SW480 (cell line): ENCODE measurements at regions not wholly inside any gene's neighbourhood (a gene's known extent, or its start where the extent isn't known, plus 50 kb on each side); places are given as distances from the start of the nearest gene placed in this dataset.
"Not testable (repeated sequence)": the region's sequence is repeated elsewhere in the genome, so short reads cannot be mapped to it uniquely, and the experiment has no call there.

Experiments used
- DNase-seq: peaks from one replicate; pipeline ENCODE4 v3.0.0-alpha.2; 2016; ENCODE audit warnings: low spot score

DNA sequence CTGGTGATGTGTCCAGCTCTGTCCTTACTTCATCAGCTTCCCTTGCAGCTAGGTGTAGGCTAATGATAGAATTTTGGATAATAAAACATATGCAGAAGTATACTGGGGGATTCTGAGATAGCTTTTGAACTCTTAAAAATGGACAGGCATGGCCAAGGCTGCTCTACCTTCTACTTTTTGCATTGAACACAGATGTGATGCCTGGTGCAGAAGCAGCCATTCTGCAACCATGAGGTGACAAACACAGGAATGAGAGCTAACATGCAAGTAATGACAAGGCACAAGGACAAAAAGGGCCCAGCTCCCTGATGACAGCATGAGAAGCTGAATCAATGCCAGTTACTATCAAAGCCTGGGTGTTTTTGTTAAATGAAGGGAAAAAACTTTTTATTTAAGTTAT is 686.5 kb upstream of the AUTS2 start:
- no peak for DNase-seq

DNA sequence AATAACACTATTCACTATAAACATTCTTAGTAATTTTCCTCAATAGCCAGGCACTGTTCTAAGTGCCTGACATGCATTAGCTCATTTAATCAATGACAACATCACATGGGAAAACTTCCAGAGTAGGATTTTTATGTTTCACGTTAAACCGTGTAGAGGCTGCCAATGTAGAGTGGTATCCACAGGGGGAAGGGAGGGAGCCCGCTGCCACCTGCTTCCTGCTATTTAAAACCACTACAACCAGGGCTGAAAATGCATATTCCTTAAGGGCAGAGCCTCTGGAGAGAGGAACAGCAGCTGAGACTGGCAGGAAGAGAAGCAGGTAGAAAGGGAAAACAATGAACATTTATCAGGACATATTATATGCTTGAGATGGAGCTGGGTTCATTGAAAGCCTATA is 684.3 kb upstream of the AUTS2 start:
- no peak for DNase-seq

DNA sequence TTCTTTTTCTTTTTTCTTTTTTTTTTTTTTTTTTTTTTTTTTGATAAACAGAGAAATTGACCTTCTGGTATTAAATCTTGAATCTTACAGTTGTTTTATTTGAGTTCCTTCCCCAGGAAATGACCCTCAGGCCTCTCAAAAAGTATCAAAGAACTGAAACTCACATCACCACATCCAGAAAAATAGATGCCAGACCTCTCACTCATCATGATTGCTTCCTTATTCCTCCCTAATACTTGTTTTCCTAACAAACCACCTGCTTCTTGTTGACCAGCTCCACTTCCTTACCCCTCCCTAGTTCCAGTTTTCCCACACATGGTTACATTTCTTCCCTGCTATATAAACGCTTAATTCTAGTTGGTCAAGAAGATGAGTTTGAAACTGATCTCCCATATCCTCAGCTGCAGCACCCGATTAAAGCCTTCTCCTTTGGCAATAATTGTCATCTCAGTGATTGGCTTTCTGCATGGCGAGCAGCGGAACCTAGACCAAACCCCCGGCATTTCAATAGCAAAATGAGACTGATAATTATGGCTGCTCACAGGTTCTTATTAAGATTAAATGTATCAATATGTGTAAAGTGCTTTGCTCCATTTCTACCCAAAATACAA is 681.1 kb upstream of the AUTS2 start:
- no peak for DNase-seq

DNA sequence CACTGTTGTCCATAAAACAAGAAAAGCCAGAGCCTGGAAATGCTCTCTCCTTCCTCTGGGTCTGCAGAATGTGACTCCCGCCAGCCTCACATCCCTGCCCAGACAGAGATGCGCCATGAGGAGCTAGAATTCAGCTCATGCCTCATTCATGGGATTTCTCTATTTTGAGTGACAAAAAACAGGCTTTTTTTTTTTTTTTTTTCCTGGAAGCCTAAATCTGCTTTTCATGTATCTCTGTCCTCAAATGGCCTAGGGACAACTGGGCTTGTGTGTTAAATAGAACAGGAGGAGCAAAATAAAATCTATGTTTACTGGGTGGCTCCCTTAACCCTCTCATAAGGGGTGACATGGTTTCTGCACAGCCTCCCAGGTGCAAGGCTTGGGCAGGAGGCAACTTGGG is 679.7 kb upstream of the AUTS2 start:
- no peak for DNase-seq

DNA sequence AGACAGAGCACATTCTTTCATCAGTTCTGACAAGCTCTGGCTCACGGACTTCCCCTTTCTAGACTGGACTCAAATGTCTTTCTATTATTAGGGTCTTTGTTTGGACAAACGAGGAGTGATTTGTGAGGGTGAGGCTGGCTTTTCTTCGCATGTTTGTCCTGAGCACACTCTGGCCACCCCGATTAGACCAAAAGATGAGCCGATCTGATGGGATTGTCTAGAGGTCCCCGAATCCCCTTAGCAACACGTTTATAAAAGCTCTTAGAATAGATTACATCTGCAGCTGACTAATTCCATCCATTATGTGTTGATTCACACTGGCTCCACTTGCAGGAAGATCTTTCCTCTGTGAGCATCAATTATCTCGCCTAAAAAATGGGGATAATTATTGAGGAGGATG is 675.4 kb upstream of the AUTS2 start:
- DNase-seq, result no peak

DNA sequence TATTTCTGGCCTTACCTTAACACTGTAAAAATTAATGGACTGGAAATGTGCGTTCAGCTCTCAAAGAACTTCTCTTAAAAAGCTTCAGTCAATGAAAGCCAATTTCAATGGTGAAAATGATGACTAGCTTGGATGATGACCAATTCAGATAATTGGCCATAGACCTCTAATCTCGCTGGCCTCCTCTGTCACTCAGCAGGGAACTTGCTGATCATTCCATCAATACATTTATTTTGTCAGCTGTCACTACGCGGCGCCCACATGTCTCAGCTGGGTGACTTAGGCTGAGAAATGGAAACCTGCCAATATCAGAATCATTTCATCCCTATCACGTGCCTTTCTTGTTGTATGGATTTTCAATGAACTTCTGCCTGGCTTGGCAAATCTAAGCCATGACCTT is 673.0 kb upstream of the AUTS2 start:
- no peak for DNase-seq

DNA sequence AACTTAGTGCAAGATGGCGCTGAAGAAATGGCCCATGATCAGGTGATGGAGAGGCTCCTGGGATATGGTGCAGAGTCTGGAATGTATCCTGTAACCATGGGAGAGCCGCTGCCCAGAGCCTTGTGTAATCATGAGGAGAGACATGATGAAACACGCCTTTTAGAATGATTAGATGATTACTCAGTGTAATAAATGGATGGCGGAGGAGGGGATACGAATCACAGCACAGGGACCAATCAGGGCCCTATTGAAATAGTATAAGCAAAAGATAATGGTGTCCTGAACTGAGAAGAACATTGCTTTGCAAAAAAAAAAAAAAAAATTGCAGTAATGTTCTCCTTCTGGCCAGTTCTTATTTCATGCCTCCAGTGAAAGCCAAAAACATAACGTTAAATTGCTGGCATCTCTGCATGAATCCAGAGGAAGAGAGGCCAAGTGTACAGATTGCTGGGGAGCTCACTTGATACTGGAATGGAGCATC is 668.5 kb upstream of the AUTS2 start:
- DNase-seq, result peak; percentile 12

DNA sequence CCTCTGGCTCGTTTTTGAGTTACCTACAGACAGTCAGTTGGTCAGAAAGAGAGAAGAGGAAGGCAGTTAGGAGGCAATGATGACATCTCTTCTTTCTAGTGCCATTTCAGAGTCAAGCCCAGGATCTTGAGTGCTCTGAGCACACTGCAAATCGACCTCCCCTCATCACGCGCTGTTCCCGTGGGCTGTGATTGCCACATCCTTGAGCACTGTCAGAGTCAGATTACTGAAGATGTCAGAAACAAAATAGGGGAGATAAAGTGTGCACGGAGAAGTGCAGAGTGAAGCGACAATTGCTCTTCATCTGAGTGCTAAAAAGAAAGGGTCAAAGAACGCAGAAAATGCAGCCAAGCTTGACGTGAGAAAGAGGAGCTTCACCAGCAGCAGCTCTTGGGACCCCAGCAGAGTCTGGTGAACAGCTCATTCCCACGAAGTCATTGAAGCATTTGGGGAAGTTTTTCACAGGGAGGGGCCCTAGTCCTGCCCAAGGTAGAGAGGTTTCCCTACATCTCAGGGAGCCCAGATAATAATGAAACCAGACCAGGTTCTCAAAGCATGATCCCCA is 661.7 kb upstream of the AUTS2 start:
- DNase-seq, result no peak

DNA sequence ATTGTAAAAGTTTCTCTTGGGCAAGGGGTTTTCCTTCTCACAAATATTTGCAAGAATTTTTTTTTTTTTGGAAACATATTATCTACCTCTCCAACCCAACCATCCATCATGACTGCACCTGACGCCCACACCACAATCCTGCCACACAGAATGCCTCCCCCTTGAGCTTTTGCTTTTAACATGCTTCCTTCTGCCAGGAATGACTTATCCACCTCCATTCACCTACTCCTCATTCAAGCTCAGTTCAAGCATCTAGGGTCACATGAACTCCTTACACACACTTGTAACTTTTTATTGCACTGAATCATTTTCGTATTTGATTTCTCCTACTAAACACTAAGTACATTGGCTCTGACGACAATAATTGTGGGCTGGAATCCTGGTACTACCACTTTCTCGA is 660.1 kb upstream of the AUTS2 start:
- no peak for DNase-seq

DNA sequence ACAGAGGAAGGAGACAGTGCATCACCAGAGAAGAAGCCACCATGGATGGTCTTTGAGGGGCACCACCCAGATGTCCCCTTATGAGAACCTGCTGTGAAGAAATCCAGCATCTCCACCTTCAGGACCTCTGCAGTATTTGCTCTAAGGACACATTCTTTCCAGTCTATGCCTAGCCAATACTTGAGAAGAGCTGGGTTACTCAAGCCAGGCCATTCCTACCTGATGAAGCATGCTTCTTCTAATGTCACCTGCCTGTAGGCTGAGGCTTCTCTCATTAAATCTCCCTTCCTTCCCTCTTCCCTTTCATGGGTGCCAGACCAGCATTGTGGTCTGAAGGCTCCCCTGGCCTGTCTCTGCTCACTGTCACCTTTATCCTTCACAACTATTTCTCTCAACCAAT is 654.5 kb upstream of the AUTS2 start:
- DNase-seq, result no peak

DNA sequence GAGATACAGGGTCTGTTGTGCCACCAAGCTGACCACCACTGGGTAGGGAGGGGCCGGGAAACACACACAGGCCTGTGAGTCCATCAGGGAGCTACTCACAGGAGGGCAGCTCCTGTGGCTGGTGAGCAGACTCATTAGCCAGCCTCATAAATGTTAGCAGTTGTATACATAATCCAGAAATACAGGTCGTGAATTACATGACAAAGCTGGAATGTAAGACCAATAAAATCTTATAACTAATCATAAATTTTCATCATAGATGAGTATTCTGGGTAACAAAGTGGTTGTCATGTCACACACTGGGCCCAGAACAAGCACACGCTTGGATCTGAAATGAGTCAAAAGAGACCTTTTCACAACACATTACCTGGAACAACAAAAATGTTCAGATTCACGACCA is 642.6 kb upstream of the AUTS2 start:
- no peak for DNase-seq

DNA sequence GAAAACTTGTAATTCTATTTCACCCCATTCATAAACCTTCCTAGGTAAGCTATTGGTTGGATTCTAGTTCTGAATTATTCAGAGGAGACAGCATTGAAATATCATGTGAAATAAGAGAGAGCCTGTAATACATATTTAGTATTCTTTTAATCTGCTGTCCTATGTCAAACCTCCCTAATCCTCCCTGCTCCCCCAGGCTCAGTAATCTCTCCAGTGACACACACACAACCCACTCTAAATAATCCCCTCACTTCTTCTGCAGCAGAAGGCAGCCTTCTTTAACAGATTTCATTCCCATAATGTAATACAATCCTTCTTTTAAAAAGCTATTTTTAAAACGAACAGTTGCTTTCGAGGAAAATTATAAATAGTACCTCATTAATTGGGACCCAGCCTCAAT is 639.7 kb upstream of the AUTS2 start:
- DNase-seq, result no peak

DNA sequence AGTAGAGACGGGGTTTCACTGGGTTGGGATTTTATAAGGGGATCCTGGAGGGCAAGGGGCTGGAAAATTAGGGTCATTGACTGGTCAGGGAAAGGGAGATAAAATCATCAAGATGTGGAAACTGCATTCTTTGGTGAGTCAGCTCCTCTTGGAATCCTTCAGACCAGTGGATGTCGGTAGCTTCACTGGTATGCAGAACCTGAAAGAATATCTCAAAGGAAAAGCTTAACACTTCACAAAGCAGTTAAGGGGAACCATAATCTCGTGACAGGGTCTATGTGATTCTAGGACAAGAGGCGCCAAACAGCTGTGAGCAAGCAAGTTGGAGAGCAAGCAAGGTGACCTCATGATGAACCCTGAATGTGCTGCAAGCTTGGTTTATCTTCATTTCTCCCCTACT is 634.7 kb upstream of the AUTS2 start:
- no peak for DNase-seq

DNA sequence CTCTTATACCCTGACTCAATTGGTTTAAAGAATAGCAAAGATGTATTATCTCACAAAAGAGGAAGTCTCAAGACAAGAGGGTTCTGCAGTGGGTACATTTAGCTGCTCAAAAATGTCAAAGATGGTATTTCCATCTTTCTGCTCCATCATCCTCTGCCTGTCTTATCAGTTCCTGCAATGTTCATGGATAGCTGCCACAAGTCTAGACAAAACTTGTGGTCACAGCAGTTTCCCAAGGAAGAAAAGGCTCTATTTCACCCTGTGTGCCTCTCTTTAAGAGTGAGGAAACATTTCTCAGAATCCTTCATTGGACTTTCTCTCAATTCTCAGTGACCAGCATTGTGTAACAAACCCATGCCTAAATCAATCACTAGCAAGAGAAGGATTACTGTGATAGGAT is 634.2 kb upstream of the AUTS2 start:
- DNase-seq, result no peak

DNA sequence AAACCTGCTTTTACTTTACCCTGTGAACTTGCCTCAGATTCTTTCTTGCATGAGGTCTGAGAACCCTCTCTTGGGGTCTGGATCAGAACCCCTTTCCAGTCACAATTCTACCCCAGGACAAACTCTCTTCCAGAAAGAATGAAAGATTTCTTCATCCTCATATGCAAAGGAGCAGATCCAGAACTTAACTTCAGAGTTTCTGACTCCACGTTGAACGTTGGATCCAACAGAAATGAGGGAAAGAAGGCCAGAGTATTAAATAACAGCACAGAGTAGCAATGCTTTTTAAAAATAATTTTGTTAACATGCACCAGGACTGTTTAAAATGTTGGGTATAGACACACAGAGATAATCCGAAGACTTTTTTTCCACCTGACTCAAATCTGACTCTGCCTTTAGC is 632.9 kb upstream of the AUTS2 start:
- DNase-seq, result no peak

DNA sequence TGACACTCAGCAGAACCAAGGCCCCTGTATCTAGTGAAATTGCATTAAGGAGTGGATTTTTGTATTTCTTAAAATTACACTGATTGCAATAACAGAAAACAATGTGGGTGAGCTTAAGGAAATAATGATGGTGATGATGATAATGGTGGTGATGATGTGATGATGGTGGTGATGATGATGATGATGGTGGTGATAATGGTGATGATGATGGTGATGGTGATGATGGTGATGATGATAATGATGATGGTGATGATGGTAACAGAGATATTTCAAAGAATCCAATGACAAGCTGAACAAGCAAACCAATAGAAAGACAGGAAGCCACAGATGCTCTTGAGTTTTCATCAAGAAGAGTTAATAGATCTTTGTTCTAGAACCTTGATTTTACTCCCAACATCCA is 630.7 kb upstream of the AUTS2 start:
- DNase-seq, result no peak

DNA sequence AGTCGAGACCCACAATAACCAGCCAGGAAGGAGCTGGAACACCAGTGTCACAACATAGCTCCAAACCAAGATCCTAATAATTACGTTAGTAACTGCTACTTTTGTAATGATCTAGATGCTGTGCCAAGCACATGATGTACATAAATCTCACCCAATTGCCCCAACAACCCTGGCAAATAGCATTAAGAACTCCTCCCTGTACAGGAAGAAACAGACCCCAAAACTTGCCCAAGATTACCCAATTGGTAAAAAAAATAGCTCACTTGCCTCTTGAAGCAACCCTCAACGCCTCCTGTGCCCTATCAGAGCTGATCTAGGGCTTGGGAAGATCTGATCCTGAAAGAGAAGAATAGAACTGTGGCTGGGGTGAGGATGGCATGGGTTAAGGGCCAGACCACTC is 628.7 kb upstream of the AUTS2 start:
- no peak for DNase-seq

DNA sequence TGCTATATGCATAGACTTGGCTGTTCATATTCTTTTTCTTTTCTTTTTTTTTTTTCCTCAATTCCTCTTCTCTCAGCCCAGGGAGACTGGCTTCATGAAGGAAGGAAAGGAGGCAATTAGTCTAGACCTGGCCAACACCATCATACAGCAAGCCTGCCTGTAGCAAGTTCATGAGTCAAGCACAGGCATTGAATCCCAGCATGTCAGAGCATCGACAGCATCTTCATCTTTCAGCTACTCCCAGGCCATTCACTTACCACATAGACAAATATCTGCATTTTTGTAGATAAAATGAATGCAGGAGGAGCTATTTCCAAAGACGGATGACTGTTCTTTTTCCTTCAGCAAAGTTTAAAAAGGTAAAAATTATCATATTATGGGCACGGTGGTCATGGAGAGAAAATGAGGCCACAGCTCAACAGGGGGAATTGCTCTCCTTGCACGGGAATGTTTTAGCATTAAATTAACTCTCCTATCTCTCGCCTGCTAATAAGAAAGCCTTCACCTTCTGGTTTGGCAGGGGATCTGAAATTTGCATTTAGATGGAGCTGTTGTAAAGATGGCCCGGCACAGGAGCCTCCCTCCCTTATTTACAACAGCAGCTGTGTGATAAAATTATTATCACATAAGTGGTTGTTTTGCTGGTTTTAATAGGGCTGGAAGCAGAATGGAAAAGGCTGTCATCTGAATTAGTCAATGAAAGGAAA is 626.5 kb upstream of the AUTS2 start:
- DNase-seq, result no peak

DNA sequence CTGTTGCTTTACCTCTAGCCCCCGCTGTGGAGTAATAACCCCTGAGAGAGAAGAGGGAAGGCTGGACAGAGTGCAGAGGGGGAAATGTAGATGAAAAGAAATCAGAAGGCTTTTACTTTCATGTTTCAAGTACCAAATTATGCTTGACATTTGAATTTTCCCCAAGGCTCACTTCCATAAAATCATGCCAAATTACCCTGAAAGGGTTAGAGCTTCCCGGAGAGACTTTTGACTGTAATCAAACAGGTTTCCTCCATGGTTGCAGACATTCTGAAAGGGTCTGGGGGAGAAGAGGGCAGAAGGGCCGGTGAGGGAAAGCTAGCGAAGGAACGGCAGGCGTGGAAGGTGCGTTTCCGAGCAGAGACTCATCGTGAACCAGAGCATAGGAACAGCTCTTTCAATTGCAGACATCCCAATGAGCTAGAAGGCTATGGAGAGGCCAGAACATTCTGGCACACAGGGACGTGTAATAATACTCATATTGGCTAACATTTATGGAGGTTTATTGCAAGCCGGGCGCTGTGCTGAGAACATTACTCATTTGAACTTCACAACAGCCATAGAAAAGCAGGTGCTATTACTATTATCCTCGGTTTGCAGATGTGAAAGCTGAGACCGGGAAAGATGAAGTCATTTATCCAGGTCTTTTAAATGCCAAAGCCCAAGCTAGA is 620.8 kb upstream of the AUTS2 start:
- no peak for DNase-seq

DNA sequence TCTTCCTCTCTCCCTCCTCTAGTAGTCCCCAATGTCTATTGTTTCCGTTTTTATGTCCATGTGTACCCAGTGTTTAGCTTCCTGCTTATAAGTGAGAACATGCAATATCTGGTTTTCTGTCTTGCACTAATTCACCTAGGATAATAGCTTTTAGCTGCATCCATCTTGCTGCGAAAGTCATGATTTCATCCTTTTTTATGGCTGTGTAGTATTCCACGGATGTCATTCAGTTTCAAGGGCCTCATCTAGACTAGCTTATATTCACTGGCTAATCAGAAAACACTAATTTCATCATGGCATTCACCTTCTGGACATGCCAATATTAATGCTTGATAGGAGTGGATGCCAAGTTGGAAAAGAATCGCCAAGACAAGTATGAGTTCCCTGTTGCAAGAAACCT is 619.6 kb upstream of the AUTS2 start:
- no peak for DNase-seq

DNA sequence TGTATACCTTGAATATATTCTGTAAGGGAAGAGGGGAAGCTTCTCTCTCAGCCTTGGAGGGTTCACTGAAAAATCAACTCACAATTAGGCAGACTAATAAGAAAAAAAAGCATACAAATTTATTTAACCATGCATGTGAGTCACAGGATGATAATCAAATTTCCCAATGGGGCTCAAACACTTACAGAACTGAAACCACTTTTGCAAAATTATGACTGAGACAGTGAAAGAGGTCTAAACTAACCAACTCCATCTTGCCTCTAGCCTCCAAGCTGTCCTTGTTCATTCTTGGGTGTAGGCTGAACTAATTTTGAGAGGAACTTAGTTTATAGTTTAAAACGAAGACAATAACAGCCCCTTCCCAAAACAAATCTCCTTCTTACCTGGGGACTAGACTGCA is 618.3 kb upstream of the AUTS2 start:
- no peak for DNase-seq

DNA sequence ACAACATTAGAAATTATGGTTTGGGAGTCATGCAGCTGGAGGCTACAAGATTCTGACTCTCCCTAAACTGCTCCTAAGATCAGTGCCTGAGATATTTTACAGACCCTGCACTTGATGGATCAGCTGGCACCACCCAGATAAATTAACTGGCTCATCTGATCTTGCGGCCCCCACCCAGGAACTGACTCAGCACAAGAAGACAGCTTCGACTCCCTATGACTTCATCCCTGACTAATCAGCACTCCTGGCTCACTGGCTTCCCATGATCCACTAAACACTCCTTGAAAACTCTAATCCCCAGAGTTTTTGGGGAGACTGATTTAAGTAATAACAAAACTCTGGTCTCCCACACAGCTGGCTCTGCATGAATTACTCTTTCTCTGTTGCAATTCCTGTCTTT is 617.8 kb upstream of the AUTS2 start:
- not testable (repeated sequence) for DNase-seq

DNA sequence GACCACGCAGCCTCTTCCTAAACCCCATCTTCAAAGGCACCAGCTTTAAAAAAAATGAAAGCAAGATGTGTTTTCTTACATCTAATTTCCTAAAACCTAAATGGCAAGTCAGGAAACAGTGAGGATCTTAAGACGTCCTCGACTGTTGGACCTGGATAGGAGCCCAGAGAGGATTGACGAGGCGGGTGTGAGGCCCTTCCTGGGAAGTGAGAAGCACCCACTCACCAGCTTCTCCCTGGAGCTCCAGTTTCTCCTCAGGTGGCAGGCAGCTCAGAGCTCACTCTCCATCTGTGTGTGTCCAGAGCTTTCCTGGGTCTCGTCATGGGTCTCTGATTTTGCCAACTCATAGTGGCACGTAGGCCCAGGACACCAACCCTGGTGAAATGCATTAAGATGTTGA is 614.0 kb upstream of the AUTS2 start:
- no peak for DNase-seq
